ENCODE measurements at regions not wholly inside any gene's neighbourhood (a gene's known extent, or its start where the extent isn't known, plus 50 kb on each side); places are given as distances from the start of the nearest gene placed in this dataset.

DNA sequence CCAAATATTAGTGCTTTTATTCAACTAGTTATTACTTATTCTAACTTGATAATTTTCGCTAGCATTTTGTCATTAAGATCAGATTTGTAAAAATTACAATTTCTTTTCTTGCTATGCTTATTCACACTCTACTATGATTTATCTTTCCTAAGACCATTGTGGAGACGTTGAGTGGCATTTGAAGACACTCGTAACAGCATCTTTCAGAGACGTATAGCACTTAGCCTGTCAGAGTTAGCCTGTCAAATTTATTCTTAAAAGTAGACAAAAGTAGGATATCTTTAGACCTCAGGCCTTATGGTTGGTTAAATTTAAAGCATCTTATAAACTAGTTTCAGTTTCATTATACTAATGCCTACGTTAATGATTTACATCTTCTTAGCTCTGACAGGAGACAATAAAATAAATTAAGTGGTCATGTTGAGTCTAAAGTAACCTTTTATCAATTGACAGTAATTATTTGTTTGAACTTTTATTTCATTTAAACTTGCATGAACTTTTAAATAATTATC, 1410.1 kb downstream of the MRPL39 start:
- H3K27ac ChIP-seq (ENCODE audit: low read depth, low read length), result no peak overlapping the region
- no peak overlapping the region for H3K9ac ChIP-seq (ENCODE audit: low read length)
- H3K27me3 ChIP-seq (ENCODE audit: insufficient read depth, low read length), result no peaks in the 10 kb centered on the region
- Mint-ChIP-seq H3K4me1 (ENCODE audit: low read depth, unreplicated experiment) (no peaks in the 10 kb centered on the region), H3K4me3 (ENCODE audit: unreplicated experiment) (no peak overlapping the region), H3K27me3 (ENCODE audit: low read depth, unreplicated experiment) (no peaks in the 10 kb centered on the region), H3K9me3 (ENCODE audit: unreplicated experiment) (no peaks in the 10 kb centered on the region), H3K36me3 (ENCODE audit: low read depth, unreplicated experiment) (no peaks in the 10 kb centered on the region), H3K27ac (ENCODE audit: unreplicated experiment) (no peak overlapping the region)
- H3K9me3 ChIP-seq (ENCODE audit: insufficient read depth, low read depth, low read length), result no peaks in the 10 kb centered on the region
- H3K79me2 ChIP-seq (ENCODE audit: insufficient read depth, low read length), result no peaks in the 10 kb centered on the region
- H4K20me1 ChIP-seq (ENCODE audit: insufficient read depth, low read length), result no peaks in the 10 kb centered on the region
- DNase-seq (ENCODE audit: low read depth) (no peak), FAIRE-seq (no peak)
- H3K36me3 ChIP-seq (ENCODE audit: insufficient read depth, low read length), result no peaks in the 10 kb centered on the region
- H3K4me3 ChIP-seq (ENCODE audit: insufficient read depth, low read depth, low read length), result no peak overlapping the region
- no peak overlapping the region for H2AFZ ChIP-seq (ENCODE audit: low read depth, low read length)
- H3K4me1 ChIP-seq (ENCODE audit: insufficient read depth, low read length), result no peaks in the 10 kb centered on the region
- no peak for TF ChIP-seq EZH2 (IDR thresholded peaks at IDR 0.05; ENCODE audit: insufficient read depth, low read length)
- TF ChIP-seq, protein P1, sequence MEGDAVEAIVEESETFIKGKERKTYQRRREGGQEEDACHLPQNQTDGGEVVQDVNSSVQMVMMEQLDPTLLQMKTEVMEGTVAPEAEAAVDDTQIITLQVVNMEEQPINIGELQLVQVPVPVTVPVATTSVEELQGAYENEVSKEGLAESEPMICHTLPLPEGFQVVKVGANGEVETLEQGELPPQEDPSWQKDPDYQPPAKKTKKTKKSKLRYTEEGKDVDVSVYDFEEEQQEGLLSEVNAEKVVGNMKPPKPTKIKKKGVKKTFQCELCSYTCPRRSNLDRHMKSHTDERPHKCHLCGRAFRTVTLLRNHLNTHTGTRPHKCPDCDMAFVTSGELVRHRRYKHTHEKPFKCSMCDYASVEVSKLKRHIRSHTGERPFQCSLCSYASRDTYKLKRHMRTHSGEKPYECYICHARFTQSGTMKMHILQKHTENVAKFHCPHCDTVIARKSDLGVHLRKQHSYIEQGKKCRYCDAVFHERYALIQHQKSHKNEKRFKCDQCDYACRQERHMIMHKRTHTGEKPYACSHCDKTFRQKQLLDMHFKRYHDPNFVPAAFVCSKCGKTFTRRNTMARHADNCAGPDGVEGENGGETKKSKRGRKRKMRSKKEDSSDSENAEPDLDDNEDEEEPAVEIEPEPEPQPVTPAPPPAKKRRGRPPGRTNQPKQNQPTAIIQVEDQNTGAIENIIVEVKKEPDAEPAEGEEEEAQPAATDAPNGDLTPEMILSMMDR (IDR thresholded peaks at IDR 0.05; ENCODE audit: insufficient read depth, low read depth, low read length), result no peak
- H3K4me2 ChIP-seq (ENCODE audit: low read length), result no peak overlapping the region

DNA sequence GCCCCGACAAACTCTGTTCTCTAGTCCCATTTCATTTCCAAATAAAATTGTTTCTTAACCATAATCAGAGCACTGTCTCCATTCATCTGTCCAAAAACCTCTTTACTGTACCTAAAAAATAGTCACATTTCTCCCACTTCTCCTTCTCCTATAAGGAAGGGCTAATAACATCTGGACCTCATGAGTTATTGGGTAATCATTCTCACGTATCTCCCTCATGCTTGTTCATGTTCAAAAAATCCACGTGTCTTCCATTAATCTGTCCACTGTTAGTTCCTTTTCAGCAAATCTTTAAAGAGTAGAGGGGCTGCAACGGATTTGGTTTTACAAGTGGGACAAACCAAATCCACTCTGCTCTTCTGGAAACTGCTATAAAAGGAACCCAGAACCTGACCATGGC, 1418.8 kb downstream of the MRPL39 start:
- no peaks in the 10 kb centered on the region for H3K79me2 ChIP-seq (ENCODE audit: insufficient read depth, low read length)
- Mint-ChIP-seq H3K36me3 (ENCODE audit: low read depth, unreplicated experiment) (no peaks in the 10 kb centered on the region), H3K4me3 (ENCODE audit: unreplicated experiment) (no peak overlapping the region), H3K4me1 (ENCODE audit: low read depth, unreplicated experiment) (no peaks in the 10 kb centered on the region), H3K27me3 (ENCODE audit: low read depth, unreplicated experiment) (no peaks in the 10 kb centered on the region), H3K9me3 (ENCODE audit: unreplicated experiment) (peaks cover 1% of the 10 kb centered on the region), H3K27ac (ENCODE audit: unreplicated experiment) (no peak overlapping the region)
- H3K4me2 ChIP-seq (ENCODE audit: low read length), result no peak overlapping the region
- H3K4me3 ChIP-seq (ENCODE audit: insufficient read depth, low read depth, low read length), result no peak overlapping the region
- no peaks in the 10 kb centered on the region for H4K20me1 ChIP-seq (ENCODE audit: insufficient read depth, low read length)
- DNase-seq (ENCODE audit: low read depth) (no peak), FAIRE-seq (no peak)
- no peaks in the 10 kb centered on the region for H3K9me3 ChIP-seq (ENCODE audit: insufficient read depth, low read depth, low read length)
- TF ChIP-seq EZH2 (IDR thresholded peaks at IDR 0.05; ENCODE audit: insufficient read depth, low read length), result no peak
- TF ChIP-seq, protein P1 (IDR thresholded peaks at IDR 0.05; ENCODE audit: insufficient read depth, low read depth, low read length), result no peak
- H3K4me1 ChIP-seq (ENCODE audit: insufficient read depth, low read length), result no peaks in the 10 kb centered on the region
- no peaks in the 10 kb centered on the region for H3K36me3 ChIP-seq (ENCODE audit: insufficient read depth, low read length)
- H3K9ac ChIP-seq (ENCODE audit: low read length), result no peak overlapping the region
- H2AFZ ChIP-seq (ENCODE audit: low read depth, low read length), result no peak overlapping the region
- H3K27ac ChIP-seq (ENCODE audit: low read depth, low read length), result no peak overlapping the region
- no peaks in the 10 kb centered on the region for H3K27me3 ChIP-seq (ENCODE audit: insufficient read depth, low read length)

DNA sequence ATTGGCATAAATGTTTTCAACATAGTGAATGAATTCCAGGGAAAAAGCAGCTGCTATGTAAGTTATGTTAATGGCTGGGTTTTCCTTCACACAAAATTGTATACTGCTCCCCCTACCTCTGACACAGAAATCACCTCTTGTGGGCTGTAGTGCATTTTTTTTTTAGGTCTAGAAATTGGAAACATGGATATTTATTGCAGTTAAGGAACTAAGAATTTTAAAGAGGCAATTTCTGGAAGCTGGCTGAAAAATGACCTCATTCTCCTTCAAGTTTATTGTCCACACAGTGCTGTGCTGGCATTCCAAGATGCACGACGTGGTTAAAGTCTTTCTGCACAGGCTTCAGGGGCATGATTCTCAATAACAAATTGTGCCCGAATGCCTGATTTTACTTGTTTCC, 1424.2 kb downstream of the MRPL39 start:
- Histone ChIP-seq H3K9me3 (ENCODE audit: insufficient read depth, low read depth, low read length) (no peaks in the 10 kb centered on the region), H3K79me2 (ENCODE audit: insufficient read depth, low read length) (no peaks in the 10 kb centered on the region), H3K4me2 (ENCODE audit: low read length) (no peak overlapping the region), H4K20me1 (ENCODE audit: insufficient read depth, low read length) (no peaks in the 10 kb centered on the region), H3K27me3 (ENCODE audit: insufficient read depth, low read length) (no peaks in the 10 kb centered on the region), H3K4me3 (ENCODE audit: insufficient read depth, low read depth, low read length) (no peak overlapping the region), H3K27ac (ENCODE audit: low read depth, low read length) (no peak overlapping the region), H3K9ac (ENCODE audit: low read length) (no peak overlapping the region), H3K4me1 (ENCODE audit: insufficient read depth, low read length) (no peaks in the 10 kb centered on the region), H2AFZ (ENCODE audit: low read depth, low read length) (peak overlapping the region; percentile 18), H3K36me3 (ENCODE audit: insufficient read depth, low read length) (no peaks in the 10 kb centered on the region)
- no peak overlapping the region for H3K4me3 Mint-ChIP-seq (ENCODE audit: unreplicated experiment)
- DNase-seq (ENCODE audit: low read depth) (no peak), FAIRE-seq (no peak)
- no peaks in the 10 kb centered on the region for H3K36me3 Mint-ChIP-seq (ENCODE audit: low read depth, unreplicated experiment)
- no peak overlapping the region for H3K27ac Mint-ChIP-seq (ENCODE audit: unreplicated experiment)
- H3K9me3 Mint-ChIP-seq (ENCODE audit: unreplicated experiment), result peaks cover 12% of the 10 kb centered on the region
- no peaks in the 10 kb centered on the region for H3K4me1 Mint-ChIP-seq (ENCODE audit: low read depth, unreplicated experiment)
- TF ChIP-seq, protein P1 (IDR thresholded peaks at IDR 0.05; ENCODE audit: insufficient read depth, low read depth, low read length), result no peak
- TF ChIP-seq EZH2 (IDR thresholded peaks at IDR 0.05; ENCODE audit: insufficient read depth, low read length), result no peak
- no peaks in the 10 kb centered on the region for H3K27me3 Mint-ChIP-seq (ENCODE audit: low read depth, unreplicated experiment)

All from astrocyte (in vitro differentiated cells and primary cell).